Testis (tissue), 2 donors: ENCODE measurements at regions not wholly inside any gene's neighbourhood (a gene's known extent, or its start where the extent isn't known, plus 50 kb on each side); places are given as distances from the start of the nearest gene placed in this dataset.
"Not testable (repeated sequence)": the region's sequence is repeated elsewhere in the genome, so short reads cannot be mapped to it uniquely, and the experiment has no call there.

Experiments
- DNase-seq: peaks from one replicate; pipeline ENCODE4 v3.0.0-alpha.2; 2019
- H3K27ac ChIP-seq, 2 donors: fragments of 200-600 bp; sonication (generic); one replicate each; pipeline ENCODE4 v1.5.1; 2019
- H3K27me3 ChIP-seq: fragments of 200-600 bp; sonication (generic); one replicate; pipeline ENCODE4 v1.5.1; 2019
- H3K36me3 ChIP-seq: fragments of 200-600 bp; sonication (generic); one replicate; pipeline ENCODE4 v1.5.1; 2017; ENCODE audit warnings: low read depth; ENCODE audit errors: missing control alignments
- H3K4me1 ChIP-seq: fragments of 200-600 bp; sonication (generic); one replicate; pipeline ENCODE4 v1.5.1; 2019
- H3K4me3 ChIP-seq, 2 donors: fragments of 200-600 bp; sonication (generic); one replicate each; pipeline ENCODE4 v1.5.1; 2017 to 2019
- H3K9me3 ChIP-seq: fragments of 200-600 bp; sonication (generic); one replicate; pipeline ENCODE4 v1.5.1; 2017
- CTCF ChIP-seq, 3 experiments: fragments of 450-650 bp in 2 of 3; fragments of 200-600 bp in 1 of 3; sonication (generic) in 1 of 3; IDR thresholded peaks; one replicate each; pipeline ENCODE4 v1.5.1; 2016 to 2019; ENCODE audit warnings: antibody characterized with exemption in 3 of 3, mild to moderate bottlenecking in 2 of 3, moderate library complexity in 1 of 3
- POLR2A ChIP-seq: fragments of 450-650 bp; IDR thresholded peaks from one replicate; pipeline ENCODE4 v1.6.1; 2017; ENCODE audit warnings: antibody characterized with exemption, mild to moderate bottlenecking, moderate library complexity
- WGBS, 2 donors: methylation state at CpG; one replicate each; pipeline ENCODE4 v1.1.5; 2018; 5-methylcytosine and 5-hydroxymethylcytosine counted together
- intact Hi-C: fragments of 100-400 bp; cut with DNase I; formaldehyde crosslinking; loops from one replicate; pipeline ENCODE4 v1.15.1; 2023; ENCODE audit warnings: low total_unique reads

- Histone ChIP-seq H3K4me1 (peaks cover 10% of the 10 kb centered on the region), H3K4me3 (peak overlapping the region in 1 of 2 donors; percentile 15)
- WGBS, 2 donors = 59 to 77% methylated on average over 3 of the region's 3 CpGs
Measured at GRCh38 chr6:6760002-6760401, 171.5 kb downstream of the LY86 start.

GRCh38 chr6:6762566-6762965 is 174.0 kb downstream of the LY86 start:
- H3K36me3 ChIP-seq, H3K27me3 ChIP-seq, DNase-seq, H3K27ac ChIP-seq, intact Hi-C loops, H3K9me3 ChIP-seq: not testable (repeated sequence)
- Histone ChIP-seq H3K4me3 (peak overlapping the region; percentile 24 to 39), H3K4me1 (peaks cover 10% of the 10 kb centered on the region)
- WGBS, 2 donors = 47 to 80% methylated on average over 15 to 27 of the region's 27 CpGs

More at GRCh38 chr6:6760002-6760401, 171.5 kb downstream of the LY86 start:
- intact Hi-C loops = no loop called here
- TF ChIP-seq CTCF (IDR thresholded peaks at IDR 0.05) (no peak), POLR2A (no peak)
- H3K9me3 ChIP-seq = no peaks in the 10 kb centered on the region
- H3K27me3 ChIP-seq = no peaks in the 10 kb centered on the region
- no peak for DNase-seq
- H3K27ac ChIP-seq = no peak overlapping the region
- no peaks in the 10 kb centered on the region for H3K36me3 ChIP-seq

GRCh38 chr6:6764764-6765434 is 176.4 kb downstream of the LY86 start:
- H3K9me3 ChIP-seq = no peaks in the 10 kb centered on the region
- intact Hi-C loops = no loop called here
- 81 to 82% methylated on average over 3 of the region's 3 CpGs for WGBS, 2 donors
- H3K27ac ChIP-seq = no peak overlapping the region
- no peak overlapping the region for H3K4me3 ChIP-seq
- DNase-seq = no peak
- no peaks in the 10 kb centered on the region for H3K27me3 ChIP-seq
- H3K36me3 ChIP-seq = no peaks in the 10 kb centered on the region
- TF ChIP-seq CTCF (IDR thresholded peaks at IDR 0.05) (no peak), POLR2A (no peak)
- no peaks in the 10 kb centered on the region for H3K4me1 ChIP-seq

GRCh38 chr6:6766230-6766905 is 177.8 kb downstream of the LY86 start:
- intact Hi-C loops = no loop called here
- no peak overlapping the region for H3K27ac ChIP-seq
- no peaks in the 10 kb centered on the region for H3K9me3 ChIP-seq
- 91 to 96% methylated on average over 6 of the region's 6 CpGs for WGBS, 2 donors
- H3K4me3 ChIP-seq = no peak overlapping the region
- no peaks in the 10 kb centered on the region for H3K27me3 ChIP-seq
- H3K4me1 ChIP-seq = no peaks in the 10 kb centered on the region
- DNase-seq = no peak
- TF ChIP-seq POLR2A = no peak
- no peak for TF ChIP-seq CTCF (IDR thresholded peaks at IDR 0.05)
- H3K36me3 ChIP-seq = no peaks in the 10 kb centered on the region

GRCh38 chr6:6769466-6769865 is 180.9 kb downstream of the LY86 start:
- H3K36me3 ChIP-seq = no peaks in the 10 kb centered on the region
- H3K9me3 ChIP-seq = no peaks in the 10 kb centered on the region
- no peak overlapping the region for H3K4me3 ChIP-seq
- H3K27me3 ChIP-seq = no peaks in the 10 kb centered on the region
- intact Hi-C loops = no loop called here
- no peaks in the 10 kb centered on the region for H3K4me1 ChIP-seq
- no peak for DNase-seq
- no peak overlapping the region for H3K27ac ChIP-seq
- TF ChIP-seq POLR2A (no peak), CTCF (IDR thresholded peaks at IDR 0.05) (no peak)
- WGBS, 2 donors = 89 to 94% methylated on average over 1 of the region's 1 CpG
